SKM-1 treated with dmso at 0.1 percent for 144 hours (cell line): ENCODE measurements at regions not wholly inside any gene's neighbourhood (a gene's known extent, or its start where the extent isn't known, plus 50 kb on each side); places are given as distances from the start of the nearest gene placed in this dataset.
"Not testable (repeated sequence)": the region's sequence is repeated elsewhere in the genome, so short reads cannot be mapped to it uniquely, and the experiment has no call there.

ENCODE experiments used
- DNase-seq: peaks from one replicate; lab custom pipeline; 2025; ENCODE audit not compliant: unreplicated experiment; lab: John Stamatoyannopoulos, UW

GRCh38 chr1:30229960-30230359, 493.4 kb downstream of the MATN1 start:
- no peak for DNase-seq

- no peak for DNase-seq
Observed at GRCh38 chr1:30229557-30229956, 493.8 kb downstream of the MATN1 start.

- no peak for DNase-seq
Observed at GRCh38 chr1:30226648-30227047, 496.7 kb downstream of the MATN1 start.

- DNase-seq, result no peak
Observed at GRCh38 chr1:30225357-30225756, 498.0 kb downstream of the MATN1 start.

- DNase-seq, result no peak
Observed at GRCh38 chr1:30219675-30220074, 503.7 kb downstream of the MATN1 start.

GRCh38 chr1:30218438-30218837, 504.9 kb downstream of the MATN1 start:
- DNase-seq, result no peak

- DNase-seq, result no peak
Observed at GRCh38 chr1:30216602-30217001, 506.8 kb downstream of the MATN1 start.

- no peak for DNase-seq
Observed at GRCh38 chr1:30213936-30214335, 509.4 kb downstream of the MATN1 start.

GRCh38 chr1:30207962-30208361, 515.4 kb downstream of the MATN1 start:
- not testable (repeated sequence) for DNase-seq

- DNase-seq, result not testable (repeated sequence)
Observed at GRCh38 chr1:30206631-30207030, 516.8 kb downstream of the MATN1 start.

GRCh38 chr1:30204916-30205315, 518.5 kb downstream of the MATN1 start:
- not testable (repeated sequence) for DNase-seq

- no peak for DNase-seq
Observed at GRCh38 chr1:30201015-30201414, 522.4 kb downstream of the MATN1 start.

- no peak for DNase-seq
Observed at GRCh38 chr1:30200161-30200560, 523.2 kb downstream of the MATN1 start.

GRCh38 chr1:30199563-30199962, 523.8 kb downstream of the MATN1 start:
- no peak for DNase-seq

- no peak for DNase-seq
Observed at GRCh38 chr1:30198795-30199403, 524.5 kb downstream of the MATN1 start.

- DNase-seq, result no peak
Observed at GRCh38 chr1:30198451-30198760, 525.0 kb downstream of the MATN1 start.

- DNase-seq, result no peak
Observed at GRCh38 chr1:30197639-30198450, 525.5 kb downstream of the MATN1 start.

GRCh38 chr1:30196872-30197638, 526.3 kb downstream of the MATN1 start:
- no peak for DNase-seq

- DNase-seq, result no peak
Observed at GRCh38 chr1:30196457-30196856, 526.9 kb downstream of the MATN1 start.

GRCh38 chr1:30195424-30196134, 527.8 kb downstream of the MATN1 start:
- DNase-seq, result no peak

- DNase-seq, result no peak
Observed at GRCh38 chr1:30194741-30195423, 528.5 kb downstream of the MATN1 start.
